BE2C (cell line): ENCODE measurements at regions not wholly inside any gene's neighbourhood (a gene's known extent, or its start where the extent isn't known, plus 50 kb on each side); places are given as distances from the start of the nearest gene placed in this dataset.

Experiments used
- DNase-seq: peaks from one replicate; pipeline ENCODE4 v3.0.0-alpha.2; 2020
- H3K27me3 ChIP-seq: fragments of 250-450 bp; sonication (Bioruptor Pico); 2 replicates; pipeline ENCODE4 v1.5.1; 2020; ENCODE audit warnings: mild to moderate bottlenecking
- H3K36me3 ChIP-seq: fragments of 250-450 bp; sonication (Bioruptor Pico); 2 replicates; pipeline ENCODE4 v1.5.1; 2020; ENCODE audit warnings: mild to moderate bottlenecking
- H3K4me1 ChIP-seq: fragments of 250-450 bp; sonication (Bioruptor Pico); 2 replicates; pipeline ENCODE4 v1.5.1; 2020
- H3K4me3 ChIP-seq: 2 replicates; pipeline ENCODE4 v1.5.1; 2011; ENCODE audit warnings: low read depth, low read length
- H3K9me3 ChIP-seq: fragments of 250-450 bp; sonication (Bioruptor Pico); 2 replicates; pipeline ENCODE4 v1.5.1; 2020
- CTCF ChIP-seq: IDR thresholded peaks from 2 replicates; pipeline ENCODE4 v1.5.1; 2012; ENCODE audit warnings: mild to moderate bottlenecking, low read depth, low read length

- Histone ChIP-seq H3K36me3 (no peaks in the 10 kb centered on the region), H3K4me3 (no peak overlapping the region), H3K4me1 (peaks cover 2% of the 10 kb centered on the region; the same call in 1 of the 2 replicates), H3K27me3 (no peaks in the 10 kb centered on the region), H3K9me3 (no peaks in the 10 kb centered on the region)
- no peak for TF ChIP-seq CTCF
- no peak for DNase-seq
Measured at GRCh38 chr10:84944187-84944586, 615.8 kb downstream of the CCSER2 start.

- no peaks in the 10 kb centered on the region for H3K36me3 ChIP-seq
- DNase-seq, result no peak
- H3K9me3 ChIP-seq, result no peaks in the 10 kb centered on the region
- H3K4me3 ChIP-seq, result no peak overlapping the region
- H3K4me1 ChIP-seq, result no peaks in the 10 kb centered on the region
- H3K27me3 ChIP-seq, result no peaks in the 10 kb centered on the region
- TF ChIP-seq CTCF, result no peak
Measured at GRCh38 chr10:84945791-84946190, 617.4 kb downstream of the CCSER2 start.

- H3K4me3 ChIP-seq, result no peak overlapping the region
- no peak for TF ChIP-seq CTCF
- H3K9me3 ChIP-seq, result no peaks in the 10 kb centered on the region
- H3K27me3 ChIP-seq, result no peaks in the 10 kb centered on the region; the same call in 1 of the 2 replicates
- no peaks in the 10 kb centered on the region for H3K4me1 ChIP-seq
- no peaks in the 10 kb centered on the region for H3K36me3 ChIP-seq
- DNase-seq, result no peak
Measured at GRCh38 chr10:84946904-84947303, 618.5 kb downstream of the CCSER2 start.

- DNase-seq, result no peak
Measured at GRCh38 chr10:84948644-84949043, 620.3 kb downstream of the CCSER2 start.

GRCh38 chr10:84951616-84952015, 623.2 kb downstream of the CCSER2 start:
- DNase-seq, result no peak
- no peaks in the 10 kb centered on the region for H3K9me3 ChIP-seq
- no peak for TF ChIP-seq CTCF
- no peak overlapping the region for H3K4me3 ChIP-seq
- no peaks in the 10 kb centered on the region; the same call in 1 of the 2 replicates for H3K27me3 ChIP-seq
- H3K4me1 ChIP-seq, result no peaks in the 10 kb centered on the region
- no peaks in the 10 kb centered on the region for H3K36me3 ChIP-seq

More at GRCh38 chr10:84948644-84949043, 620.3 kb downstream of the CCSER2 start:
- Histone ChIP-seq H3K4me1 (no peaks in the 10 kb centered on the region), H3K4me3 (no peak overlapping the region), H3K36me3 (no peaks in the 10 kb centered on the region), H3K27me3 (no peaks in the 10 kb centered on the region; the same call in 1 of the 2 replicates), H3K9me3 (no peaks in the 10 kb centered on the region)
- TF ChIP-seq CTCF, result no peak

GRCh38 chr10:84957427-84957826, 629.0 kb downstream of the CCSER2 start:
- Histone ChIP-seq H3K36me3 (no peaks in the 10 kb centered on the region), H3K27me3 (no peaks in the 10 kb centered on the region; the same call in 1 of the 2 replicates), H3K4me3 (no peak overlapping the region), H3K4me1 (no peaks in the 10 kb centered on the region), H3K9me3 (no peaks in the 10 kb centered on the region)
- no peak for TF ChIP-seq CTCF
- DNase-seq, result no peak
